HCEC 1CT (cell line): ENCODE measurements at regions not wholly inside any gene's neighbourhood (a gene's known extent, or its start where the extent isn't known, plus 50 kb on each side); places are given as distances from the start of the nearest gene placed in this dataset.

Experiments used
- DNase-seq: peaks from one replicate; pipeline ENCODE4 v3.0.0-alpha.2; 2017

GRCh38 chr5:89283728-89284493 lies 400.9 kb upstream of the MEF2C start:
- DNase-seq: no peak

- DNase-seq: peak; percentile 90
Observed at GRCh38 chr5:89282554-89283510, 399.8 kb upstream of the MEF2C start.

GRCh38 chr5:89281766-89282553 lies 399.0 kb upstream of the MEF2C start:
- no peak for DNase-seq

- no peak for DNase-seq
Observed at GRCh38 chr5:89281211-89281610, 398.2 kb upstream of the MEF2C start.

GRCh38 chr5:89280103-89281037 lies 397.4 kb upstream of the MEF2C start:
- no peak for DNase-seq

DNA sequence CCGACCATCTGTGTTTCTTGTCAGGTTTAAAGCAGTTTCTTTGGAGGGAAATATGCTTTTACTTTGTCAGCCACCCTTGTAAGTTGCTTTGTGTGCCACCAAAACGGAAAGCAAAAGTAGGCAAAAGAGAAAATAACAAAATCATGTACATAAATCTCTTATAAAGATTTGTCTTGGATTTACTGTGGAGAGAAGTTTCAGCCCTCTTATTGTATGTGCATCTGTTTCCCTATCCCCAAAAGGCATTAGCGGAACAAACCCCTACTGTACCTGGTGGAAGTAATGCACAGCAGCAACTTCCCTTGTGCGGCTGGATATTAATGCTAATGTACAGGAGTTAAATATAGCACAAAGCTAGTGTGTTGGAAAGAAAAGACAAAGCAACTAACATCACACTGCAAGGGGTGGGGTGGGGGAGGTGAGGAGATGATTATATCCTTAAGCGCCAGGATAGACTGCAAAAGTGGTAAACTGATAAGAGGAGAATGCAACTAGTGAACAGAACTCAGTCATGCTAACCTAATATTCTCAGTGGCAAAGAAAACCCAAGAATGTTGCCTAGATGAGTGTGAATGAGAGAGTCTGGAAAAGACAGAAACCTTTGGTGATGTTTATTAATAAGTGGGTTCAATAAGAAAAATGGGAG lies 396.5 kb upstream of the MEF2C start:
- DNase-seq: no peak

DNA sequence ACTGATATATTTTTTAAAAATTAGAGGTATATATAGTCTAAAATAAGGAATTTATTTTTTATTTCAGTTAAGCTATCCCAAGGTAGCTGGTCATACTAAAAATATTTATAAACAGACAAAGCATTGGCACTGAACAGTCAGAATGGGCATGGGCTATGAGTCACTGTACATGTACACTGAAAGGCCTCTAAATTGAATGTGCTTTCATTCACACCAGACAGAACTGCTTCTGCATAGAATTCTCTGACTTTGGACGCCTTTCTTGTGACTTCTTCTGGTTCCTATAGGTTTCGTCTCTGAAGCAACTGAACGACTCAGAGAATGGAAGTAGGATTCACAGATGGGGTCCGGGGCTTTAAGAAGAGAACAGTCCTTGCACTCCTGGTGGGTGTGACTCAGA lies 394.8 kb upstream of the MEF2C start:
- DNase-seq: peak; percentile 81

- DNase-seq: peak; percentile 86
Observed at GRCh38 chr5:89276566-89277305, 393.8 kb upstream of the MEF2C start.

- no peak for DNase-seq
Observed at GRCh38 chr5:89275066-89275855, 392.3 kb upstream of the MEF2C start.

DNA sequence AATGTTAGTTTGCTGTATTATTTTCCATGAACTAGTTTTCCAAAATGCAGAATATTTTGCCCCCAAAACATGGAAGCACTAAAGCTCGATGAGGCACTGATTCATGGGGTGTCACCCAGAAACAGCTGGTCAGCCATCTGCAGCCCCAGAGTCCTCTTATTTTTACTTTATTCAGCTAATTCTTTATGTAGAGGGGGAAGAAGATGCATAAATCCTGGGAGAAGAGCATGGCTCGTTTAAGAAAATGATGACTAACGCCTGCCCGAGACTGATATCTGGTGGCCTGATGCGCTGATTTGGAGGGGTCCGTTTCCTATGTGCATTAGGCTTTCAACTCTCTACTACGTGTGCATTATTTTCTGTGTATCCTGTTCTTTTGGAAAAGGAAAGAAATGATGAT lies 390.3 kb upstream of the MEF2C start:
- no peak for DNase-seq

DNA sequence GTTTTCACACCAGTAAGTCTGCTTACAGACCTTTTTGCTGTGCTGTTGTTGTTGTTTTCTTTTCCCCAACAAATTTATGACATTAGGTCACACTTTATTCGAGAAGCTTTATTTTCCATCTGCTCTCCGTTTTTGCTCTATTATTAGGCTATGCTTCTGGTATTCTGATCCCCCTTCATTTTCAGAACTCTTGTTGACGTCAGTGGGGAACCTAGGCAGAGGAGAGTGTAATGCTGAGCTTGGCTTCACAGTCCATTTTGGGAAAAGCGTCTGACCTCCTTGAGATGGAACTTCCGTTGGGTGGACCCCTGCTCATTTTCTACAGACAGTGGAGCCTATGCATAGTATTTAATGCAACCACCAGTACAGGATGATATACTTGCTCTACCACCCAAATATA lies 387.9 kb upstream of the MEF2C start:
- no peak for DNase-seq

- no peak for DNase-seq
Observed at GRCh38 chr5:89269721-89270120, 386.7 kb upstream of the MEF2C start.

DNA sequence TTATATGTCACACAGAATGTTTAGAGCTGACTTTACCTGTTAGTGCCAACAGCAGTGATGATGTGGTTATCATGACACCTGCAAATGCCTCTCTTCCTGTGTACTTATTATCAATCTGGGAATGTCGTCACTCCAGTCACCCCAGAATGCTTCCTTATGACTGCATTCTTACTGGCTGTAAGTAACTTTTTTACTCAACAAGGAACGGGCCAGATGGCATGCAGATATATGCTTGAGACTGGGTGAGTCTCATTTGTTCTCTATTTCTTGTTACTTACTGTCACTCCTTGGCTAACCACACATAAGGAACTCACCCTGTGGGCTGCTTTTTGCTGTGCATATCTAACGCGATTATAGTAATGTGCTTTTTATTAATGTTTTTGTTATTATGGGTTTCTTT lies 385.5 kb upstream of the MEF2C start:
- no peak for DNase-seq

DNA sequence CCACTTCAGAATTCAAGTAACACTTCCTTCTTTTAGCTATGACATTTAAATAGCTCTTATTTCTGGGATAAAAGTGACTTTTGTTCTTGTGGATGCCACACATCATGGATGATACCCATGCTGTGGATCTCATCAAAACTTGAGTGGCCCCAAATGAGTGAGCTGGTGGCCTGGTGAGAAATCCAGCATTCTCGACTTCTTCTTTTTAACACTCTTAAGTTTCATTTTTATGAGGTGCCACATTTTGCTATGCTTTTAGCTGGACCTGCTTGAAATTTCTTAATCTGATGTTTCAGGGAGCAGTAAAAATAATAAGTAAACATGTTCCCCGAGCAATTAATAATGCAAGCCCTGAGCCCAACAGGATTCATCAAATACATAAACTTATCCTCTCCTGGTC lies 384.8 kb upstream of the MEF2C start:
- no peak for DNase-seq

DNA sequence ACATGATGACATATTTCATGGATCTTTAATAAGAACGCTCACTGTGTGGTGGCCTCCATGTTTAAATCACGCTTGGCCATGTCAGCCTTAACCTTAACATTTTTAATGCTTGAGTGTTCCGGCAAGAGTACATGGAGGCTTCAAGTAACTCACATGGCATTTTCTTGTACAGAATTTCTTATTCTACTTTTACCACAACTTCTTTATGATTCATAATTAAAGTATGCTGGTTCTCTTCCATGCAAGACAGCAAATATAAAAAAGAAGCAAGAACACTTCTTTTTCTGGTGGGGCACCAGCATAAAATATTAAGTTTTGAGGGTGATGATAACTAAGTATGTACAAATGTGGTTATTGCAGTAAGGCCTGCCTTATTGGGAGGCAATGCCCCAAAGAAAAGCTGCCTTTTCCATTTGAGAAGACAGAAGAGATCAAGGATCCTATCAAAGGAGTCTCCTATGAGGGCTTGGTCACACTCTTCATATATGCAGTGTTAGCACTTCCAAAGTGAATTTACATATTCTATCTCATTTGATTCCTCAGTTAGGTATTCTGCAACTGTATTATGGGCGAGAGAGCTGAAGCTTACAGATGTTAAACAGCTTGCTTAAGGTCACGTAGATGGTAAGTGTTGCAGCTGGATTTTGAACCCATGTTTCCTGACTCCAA lies 382.7 kb upstream of the MEF2C start:
- DNase-seq: peak; percentile 93

DNA sequence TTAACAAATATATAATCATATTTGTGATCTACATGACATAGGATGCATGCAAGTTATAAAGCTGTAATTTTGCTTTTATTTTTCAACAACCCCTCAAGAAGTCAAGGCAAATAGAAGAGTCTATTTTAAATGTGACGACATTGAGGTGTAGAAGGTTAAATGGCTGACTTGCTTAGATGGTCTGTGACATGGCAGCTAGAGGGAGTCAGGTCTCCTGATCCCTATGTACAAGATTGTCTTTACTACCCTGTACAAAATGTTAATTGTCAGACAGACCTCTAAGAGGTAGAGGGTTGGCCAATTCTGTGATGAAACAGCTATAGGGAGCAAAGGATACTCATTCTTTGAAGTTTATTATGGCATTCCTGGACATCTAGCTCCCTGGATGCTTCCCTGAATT lies 380.9 kb upstream of the MEF2C start:
- no peak for DNase-seq

GRCh38 chr5:89262030-89262429 lies 379.0 kb upstream of the MEF2C start:
- DNase-seq: no peak

- no peak for DNase-seq
Observed at GRCh38 chr5:89260254-89260653, 377.3 kb upstream of the MEF2C start.

DNA sequence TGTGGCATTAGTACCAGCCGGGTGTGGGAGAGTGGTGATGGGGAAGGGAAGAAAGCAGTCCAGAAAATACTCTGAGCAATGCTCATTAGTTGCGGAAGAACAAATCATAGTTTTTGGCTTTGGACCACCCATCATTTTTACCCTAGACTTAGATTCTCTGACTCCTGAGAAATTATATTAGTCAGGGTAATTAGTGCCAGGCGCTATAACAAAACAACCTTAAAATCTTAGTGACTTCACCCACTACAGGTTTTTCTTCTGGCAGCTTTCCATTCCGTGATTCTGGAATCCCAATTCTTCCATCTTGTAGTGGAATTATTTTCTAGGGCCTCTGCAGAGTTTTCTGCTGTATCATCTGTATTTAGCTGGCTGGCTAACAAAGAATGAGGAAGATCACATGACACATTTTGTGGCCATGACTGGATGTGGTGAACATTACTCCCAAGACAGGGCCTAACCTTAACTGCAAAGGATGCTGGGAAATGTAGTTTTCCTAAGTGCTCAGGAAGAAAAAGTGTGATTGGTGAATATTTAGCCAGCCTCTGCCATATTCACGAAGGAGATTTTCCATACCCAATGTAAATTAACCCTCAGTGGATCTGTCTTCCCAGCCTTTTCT lies 373.0 kb upstream of the MEF2C start:
- DNase-seq: peak; percentile 70
